A549 (cell line): ENCODE measurements at regions not wholly inside any gene's neighbourhood (a gene's known extent, or its start where the extent isn't known, plus 50 kb on each side); places are given as distances from the start of the nearest gene placed in this dataset.

Experiments used
- ATAC-seq, 2 experiments: fragments of 200-7000 bp in 1 of 2; fragments of >200 bp in 1 of 2; cut with Nextera tagmentation in 1 of 2; cut with Tn5 transposase in 1 of 2; 3 replicates each; pipeline versions ENCODE4 v1.8.0 to v1.9.1; 2018 to 2020; ENCODE audit warnings: mild to moderate bottlenecking in 1 of 2, moderate library complexity in 1 of 2
- CTCF ChIA-PET: fragments of 300-600 bp; sonication (Branson Sonifier 250); formaldehyde crosslinking; extraction: SDS; loops from one replicate; lab custom pipeline; 2021; ENCODE audit warnings: antibody characterized with exemption, inconsistent platforms; lab: Yijun Ruan, JAX
- POLR2A ChIA-PET: fragments of 350-600 bp; formaldehyde crosslinking; extraction: SDS; loops from one replicate; lab custom pipeline; 2021; ENCODE audit warnings: antibody characterized with exemption, inconsistent platforms; lab: Yijun Ruan, JAX
- DNase-seq, 2 experiments: peaks; one replicate each; pipeline versions ENCODE4 v3.0.0 to v3.0.0-alpha.2; 2011 to 2016; ENCODE audit warnings: low read depth in 1 of 2, low spot score in 1 of 2
- FAIRE-seq: peaks from 2 replicates; lab custom pipeline; 2011; peaks lifted over from hg19 to GRCh38; lab: Jason Lieb, UNC
- H3K27ac ChIP-seq, 2 experiments: fragments of >200 bp; sonication (Bioruptor Twin); formaldehyde crosslinking; 3 replicates each; pipeline ENCODE4 v1.5.1; 2016 to 2017
- H3K4me1 ChIP-seq: fragments of >200 bp; sonication (Bioruptor Twin); formaldehyde crosslinking; 3 replicates; pipeline ENCODE4 v1.6.1; 2016
- H3K4me2 ChIP-seq: fragments of >200 bp; sonication (Bioruptor Twin); formaldehyde crosslinking; 3 replicates; pipeline ENCODE4 v1.6.1; 2016
- H3K4me3 ChIP-seq: fragments of >200 bp; sonication (Bioruptor Twin); formaldehyde crosslinking; 3 replicates; pipeline ENCODE4 v1.5.1; 2016
- H3K9me3 ChIP-seq: fragments of >200 bp; sonication (Bioruptor Twin); formaldehyde crosslinking; 3 replicates; pipeline ENCODE4 v1.6.1; 2016
- BHLHE40 ChIP-seq: IDR thresholded peaks from 2 replicates; pipeline ENCODE4 v1.6.1; 2012; ENCODE audit warnings: low read depth, low read length, inconsistent platforms
- CHD2 ChIP-seq: fragments of 150-350 bp; IDR thresholded peaks from 2 replicates; pipeline ENCODE4 v1.6.1; 2014; ENCODE audit warnings: low read length; ENCODE audit not compliant: partially characterized antibody
- EHF ChIP-seq: fragments of 250-450 bp; sonication (Bioruptor Pico); IDR thresholded peaks from 2 replicates; pipeline ENCODE4 v1.5.0; 2020; ENCODE audit warnings: mild to moderate bottlenecking
- FOXS1 ChIP-seq: fragments of 250-450 bp; sonication (Bioruptor Pico); IDR thresholded peaks from 2 replicates; pipeline ENCODE4 v1.5.0; 2020; ENCODE audit warnings: mild to moderate bottlenecking, moderate library complexity
- GATA3 ChIP-seq: IDR thresholded peaks from 2 replicates; pipeline ENCODE4 v1.6.1; 2012; ENCODE audit warnings: borderline replicate concordance
- HES2 ChIP-seq: fragments of >200 bp; sonication (Bioruptor Twin); formaldehyde crosslinking; IDR thresholded peaks from 2 replicates; pipeline ENCODE4 v1.6.1; 2016
- HOXB13 ChIP-seq: fragments of 250-450 bp; sonication (Bioruptor Pico); IDR thresholded peaks from 2 replicates; pipeline ENCODE4 v1.5.0; 2020; ENCODE audit warnings: low read depth, mild to moderate bottlenecking, moderate library complexity
- HOXB5 ChIP-seq: fragments of 250-450 bp; sonication (Bioruptor Pico); IDR thresholded peaks from 2 replicates; pipeline ENCODE4 v1.5.0; 2020; ENCODE audit warnings: mild to moderate bottlenecking, moderate library complexity
- KDM1A ChIP-seq: fragments of 200-600 bp; sonication (generic); IDR thresholded peaks from 2 replicates; pipeline ENCODE4 v1.6.1; 2016; ENCODE audit warnings: low read depth, mild to moderate bottlenecking
- MAX ChIP-seq: IDR thresholded peaks from 2 replicates; pipeline ENCODE4 v1.6.1; 2012
- MAZ ChIP-seq: fragments of 150-350 bp; IDR thresholded peaks from 2 replicates; pipeline ENCODE4 v1.6.1; 2014; ENCODE audit warnings: antibody characterized with exemption, low read depth, low read length, borderline replicate concordance
- NPAS2 ChIP-seq: fragments of 250-450 bp; sonication (Bioruptor Pico); IDR thresholded peaks from 2 replicates; pipeline ENCODE4 v1.8.0; 2022; ENCODE audit warnings: mild to moderate bottlenecking, moderate library complexity, borderline replicate concordance
- POLR2A ChIP-seq: IDR thresholded peaks from 2 replicates; pipeline ENCODE4 v1.6.1; 2012; ENCODE audit warnings: mild to moderate bottlenecking, low read length
- RARB ChIP-seq: fragments of 250-450 bp; sonication (Bioruptor Pico); IDR thresholded peaks from 2 replicates; pipeline ENCODE4 v1.8.0; 2021; ENCODE audit warnings: mild to moderate bottlenecking, moderate library complexity
- RCOR1 ChIP-seq: fragments of 150-350 bp; IDR thresholded peaks from 2 replicates; pipeline ENCODE4 v1.6.1; 2014; ENCODE audit warnings: antibody characterized with exemption, low read length, low read depth
- RNF2 ChIP-seq: fragments of 200-600 bp; sonication (generic); IDR thresholded peaks from 2 replicates; pipeline ENCODE4 v1.6.1; 2016; ENCODE audit warnings: low read depth, mild to moderate bottlenecking, antibody characterized with exemption, moderate library complexity, borderline replicate concordance
- SREBF2 ChIP-seq: fragments of 450-650 bp; IDR thresholded peaks from 2 replicates; pipeline ENCODE4 v1.6.1; 2014; ENCODE audit warnings: mild to moderate bottlenecking, moderate library complexity
- TFCP2L1 ChIP-seq: fragments of 250-450 bp; sonication (Bioruptor Pico); IDR thresholded peaks from 2 replicates; pipeline ENCODE4 v1.5.0; 2021; ENCODE audit warnings: mild to moderate bottlenecking
- TP53 ChIP-seq: fragments of 250-450 bp; sonication (Bioruptor Pico); IDR thresholded peaks from 2 replicates; pipeline ENCODE4 v1.5.0; 2021; ENCODE audit warnings: mild to moderate bottlenecking, moderate library complexity
- ZNF302 ChIP-seq: fragments of 250-450 bp; sonication (Bioruptor Pico); IDR thresholded peaks from 2 replicates; pipeline ENCODE4 v1.9.0; 2021; ENCODE audit warnings: inconsistent platforms, mild to moderate bottlenecking, moderate library complexity
- WGBS: methylation state at CpG from one replicate; pipeline ENCODE4 v1.1.6; 2017; ENCODE audit errors: missing lambda C conversion rate; 5-methylcytosine and 5-hydroxymethylcytosine counted together
- TF ChIP-seq, protein P1 (sequence below): fragments of 150-350 bp; IDR thresholded peaks from 2 replicates; pipeline ENCODE4 v1.6.1; 2014; ENCODE audit warnings: low read depth, mild to moderate bottlenecking, low read length
- TF ChIP-seq, protein P2 (sequence below): fragments of 200-600 bp; sonication (generic); IDR thresholded peaks from 2 replicates; pipeline ENCODE4 v1.6.1; 2016; ENCODE audit warnings: antibody characterized with exemption, mild to moderate bottlenecking, moderate library complexity
- TF ChIP-seq, protein P3 (sequence below): IDR thresholded peaks from 2 replicates; pipeline ENCODE4 v1.6.1; 2012; ENCODE audit warnings: low read depth, borderline replicate concordance
- TF ChIP-seq, protein P4 (sequence below): fragments of 250-450 bp; sonication (Bioruptor Pico); IDR thresholded peaks from 2 replicates; pipeline ENCODE4 v1.5.0; 2020; ENCODE audit warnings: low read depth, mild to moderate bottlenecking, moderate library complexity

GRCh38 chr18:10063489-10063888 lies 149.7 kb downstream of the VAPA start:
- ATAC-seq (no peak), FAIRE-seq (no peak), DNase-seq (no peak)
- CTCF ChIA-PET = no interaction called here
- POLR2A ChIA-PET = no interaction called here
- Histone ChIP-seq H3K9me3 (no peaks in the 10 kb centered on the region; the same call in 2 of the 3 replicates), H3K4me2 (no peak overlapping the region), H3K27ac (no peak overlapping the region), H3K4me3 (no peak overlapping the region), H3K4me1 (peaks cover 1% of the 10 kb centered on the region; the same call in 1 of the 3 replicates)
- 51% methylated on average over 8 of the region's 8 CpGs for WGBS
- TF ChIP-seq EHF (CRISPR knock-in tag) (no peak), FOXS1 (CRISPR knock-in tag) (no peak), MAX (no peak), TFCP2L1 (CRISPR knock-in tag) (no peak), HOXB13 (CRISPR knock-in tag) (no peak), RARB (CRISPR knock-in tag) (no peak), HOXB5 (CRISPR knock-in tag) (no peak)
- TF ChIP-seq, all 56 proteins: peak for 0

DNA sequence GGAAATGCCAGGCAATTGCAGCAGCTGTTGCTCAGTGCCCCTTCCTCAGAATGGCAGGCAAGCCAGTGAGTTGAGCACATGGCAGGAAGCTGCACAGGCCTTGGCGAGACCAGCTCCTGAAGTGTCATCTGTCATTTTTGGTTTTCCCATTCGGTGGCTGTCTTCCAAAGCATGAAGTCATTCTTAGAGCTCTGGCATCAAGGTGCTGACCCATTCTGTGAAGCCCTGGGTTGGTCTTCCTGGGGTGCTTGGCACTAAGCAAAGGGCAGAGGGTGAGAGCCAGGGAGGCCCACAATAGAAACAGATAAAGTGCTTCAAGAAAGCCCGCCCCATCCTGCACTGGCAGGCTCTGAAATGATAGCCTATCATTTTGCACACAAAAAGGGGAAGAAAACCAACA lies 150.5 kb downstream of the VAPA start:
- TF ChIP-seq EHF (CRISPR knock-in tag) (no peak), MAX (no peak), SREBF2 (no peak), CHD2 (no peak), RCOR1 (no peak), NPAS2 (CRISPR knock-in tag) (no peak), KDM1A (no peak), RNF2 (no peak), MAZ (no peak), HOXB13 (CRISPR knock-in tag) (no peak), POLR2A (no peak), GATA3 (no peak), HES2 (no peak), TP53 (CRISPR knock-in tag) (no peak), BHLHE40 (no peak), ZNF302 (CRISPR knock-in tag) (no peak)
- TF ChIP-seq, protein P1, sequence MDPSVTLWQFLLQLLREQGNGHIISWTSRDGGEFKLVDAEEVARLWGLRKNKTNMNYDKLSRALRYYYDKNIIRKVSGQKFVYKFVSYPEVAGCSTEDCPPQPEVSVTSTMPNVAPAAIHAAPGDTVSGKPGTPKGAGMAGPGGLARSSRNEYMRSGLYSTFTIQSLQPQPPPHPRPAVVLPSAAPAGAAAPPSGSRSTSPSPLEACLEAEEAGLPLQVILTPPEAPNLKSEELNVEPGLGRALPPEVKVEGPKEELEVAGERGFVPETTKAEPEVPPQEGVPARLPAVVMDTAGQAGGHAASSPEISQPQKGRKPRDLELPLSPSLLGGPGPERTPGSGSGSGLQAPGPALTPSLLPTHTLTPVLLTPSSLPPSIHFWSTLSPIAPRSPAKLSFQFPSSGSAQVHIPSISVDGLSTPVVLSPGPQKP = no peak
- TF ChIP-seq, protein P2, sequence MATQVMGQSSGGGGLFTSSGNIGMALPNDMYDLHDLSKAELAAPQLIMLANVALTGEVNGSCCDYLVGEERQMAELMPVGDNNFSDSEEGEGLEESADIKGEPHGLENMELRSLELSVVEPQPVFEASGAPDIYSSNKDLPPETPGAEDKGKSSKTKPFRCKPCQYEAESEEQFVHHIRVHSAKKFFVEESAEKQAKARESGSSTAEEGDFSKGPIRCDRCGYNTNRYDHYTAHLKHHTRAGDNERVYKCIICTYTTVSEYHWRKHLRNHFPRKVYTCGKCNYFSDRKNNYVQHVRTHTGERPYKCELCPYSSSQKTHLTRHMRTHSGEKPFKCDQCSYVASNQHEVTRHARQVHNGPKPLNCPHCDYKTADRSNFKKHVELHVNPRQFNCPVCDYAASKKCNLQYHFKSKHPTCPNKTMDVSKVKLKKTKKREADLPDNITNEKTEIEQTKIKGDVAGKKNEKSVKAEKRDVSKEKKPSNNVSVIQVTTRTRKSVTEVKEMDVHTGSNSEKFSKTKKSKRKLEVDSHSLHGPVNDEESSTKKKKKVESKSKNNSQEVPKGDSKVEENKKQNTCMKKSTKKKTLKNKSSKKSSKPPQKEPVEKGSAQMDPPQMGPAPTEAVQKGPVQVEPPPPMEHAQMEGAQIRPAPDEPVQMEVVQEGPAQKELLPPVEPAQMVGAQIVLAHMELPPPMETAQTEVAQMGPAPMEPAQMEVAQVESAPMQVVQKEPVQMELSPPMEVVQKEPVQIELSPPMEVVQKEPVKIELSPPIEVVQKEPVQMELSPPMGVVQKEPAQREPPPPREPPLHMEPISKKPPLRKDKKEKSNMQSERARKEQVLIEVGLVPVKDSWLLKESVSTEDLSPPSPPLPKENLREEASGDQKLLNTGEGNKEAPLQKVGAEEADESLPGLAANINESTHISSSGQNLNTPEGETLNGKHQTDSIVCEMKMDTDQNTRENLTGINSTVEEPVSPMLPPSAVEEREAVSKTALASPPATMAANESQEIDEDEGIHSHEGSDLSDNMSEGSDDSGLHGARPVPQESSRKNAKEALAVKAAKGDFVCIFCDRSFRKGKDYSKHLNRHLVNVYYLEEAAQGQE = no peak
- TF ChIP-seq, protein P3, sequence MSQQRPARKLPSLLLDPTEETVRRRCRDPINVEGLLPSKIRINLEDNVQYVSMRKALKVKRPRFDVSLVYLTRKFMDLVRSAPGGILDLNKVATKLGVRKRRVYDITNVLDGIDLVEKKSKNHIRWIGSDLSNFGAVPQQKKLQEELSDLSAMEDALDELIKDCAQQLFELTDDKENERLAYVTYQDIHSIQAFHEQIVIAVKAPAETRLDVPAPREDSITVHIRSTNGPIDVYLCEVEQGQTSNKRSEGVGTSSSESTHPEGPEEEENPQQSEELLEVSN = no peak
- TF ChIP-seq, protein P4, sequence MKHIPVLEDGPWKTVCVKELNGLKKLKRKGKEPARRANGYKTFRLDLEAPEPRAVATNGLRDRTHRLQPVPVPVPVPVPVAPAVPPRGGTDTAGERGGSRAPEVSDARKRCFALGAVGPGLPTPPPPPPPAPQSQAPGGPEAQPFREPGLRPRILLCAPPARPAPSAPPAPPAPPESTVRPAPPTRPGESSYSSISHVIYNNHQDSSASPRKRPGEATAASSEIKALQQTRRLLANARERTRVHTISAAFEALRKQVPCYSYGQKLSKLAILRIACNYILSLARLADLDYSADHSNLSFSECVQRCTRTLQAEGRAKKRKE (CRISPR knock-in tag) = no peak
- Histone ChIP-seq H3K9me3 (no peaks in the 10 kb centered on the region; the same call in 2 of the 3 replicates), H3K4me1 (no peaks in the 10 kb centered on the region), H3K4me2 (no peak overlapping the region), H3K27ac (no peak overlapping the region), H3K4me3 (no peak overlapping the region)
- DNase-seq = no peak
- CTCF ChIA-PET = no interaction called here
- POLR2A ChIA-PET = no interaction called here
- FAIRE-seq = no peak
- ATAC-seq = no peak
- 88% methylated on average over 3 of the region's 3 CpGs for WGBS
